Posterior vena cava (tissue), 2 donors: ENCODE measurements at regions not wholly inside any gene's neighbourhood (a gene's known extent, or its start where the extent isn't known, plus 50 kb on each side); places are given as distances from the start of the nearest gene placed in this dataset.

Source experiments
- microRNA-seq, 2 donors: library from miRNA; unstranded; fragments of <30 nt; microRNA quantifications; one replicate each; pipeline ENCODE4 v1.2.0, GENCODE V29; 2020 to 2021; ENCODE audit warnings: borderline microRNAs expressed in 2 of 2
- donor health status: DM: yes; HTN: yes; CAD: no.
- donor health status: DM: yes; HTN: yes; CAD: no.

Small RNAs in the stretch of these regions (microRNA-seq; reads per million reads assigned to microRNA genes)
- 0 to 0.26 reads per million in 2 donors for gene MIR320D2
